ENCODE measurements at regions not wholly inside any gene's neighbourhood (a gene's known extent, or its start where the extent isn't known, plus 50 kb on each side); places are given as distances from the start of the nearest gene placed in this dataset.

DNA sequence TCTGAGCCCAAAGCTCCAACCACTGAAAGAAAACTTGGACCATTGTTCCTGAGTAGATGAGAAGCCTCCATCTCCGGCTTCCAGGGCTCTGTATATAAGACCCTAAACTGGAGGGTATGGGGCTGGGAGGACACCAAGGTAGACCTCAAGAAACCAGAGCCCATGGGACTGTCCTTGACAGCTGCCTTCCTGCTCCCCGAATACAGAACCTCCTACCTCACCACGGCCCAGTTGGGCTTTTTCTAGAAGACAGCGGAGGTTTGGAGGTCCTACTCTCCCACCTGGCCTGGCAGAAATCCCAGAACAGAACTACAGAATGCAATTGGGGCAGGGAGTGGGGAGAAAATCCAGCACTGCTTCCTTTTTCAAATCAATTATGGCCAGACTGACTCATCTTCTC is 177.3 kb upstream of the ZNF507 start:
- no peak overlapping the region for H2BK5ac ChIP-seq (ENCODE audit: low read depth, low read length)
- no peak overlapping the region for H4K8ac ChIP-seq (ENCODE audit: extremely low read depth, insufficient read depth, low read length)
- no peak for FAIRE-seq
- H4K91ac ChIP-seq (replicated peaks; ENCODE audit: insufficient read length, low read length), result no peak overlapping the region
- ChIA-PET POLR2A (ENCODE audit: partially characterized antibody) (no interaction called here), CTCF (ENCODE audit: partially characterized antibody) (interaction anchor here (0.9 kb wide), 1 partner anchor 13 kb away, joined by 3 read pairs; no protein-coding TSS in a partner anchor)
- DNase-seq (ENCODE audit: low read depth in 1 of 2, low spot score in 2 of 2), result no peak
- no peak overlapping the region for H3K4me2 ChIP-seq (ENCODE audit: insufficient read depth in 1 of 2, low read depth in 2 of 2, low read length in 2 of 2)
- no peak overlapping the region for H2BK120ac ChIP-seq (replicated peaks; ENCODE audit: low read depth, low read length)
- no peaks in the 10 kb centered on the region for H3K9me3 ChIP-seq (ENCODE audit: insufficient read depth in 2 of 2, low read depth in 1 of 2, low read length in 1 of 2)
- H3K14ac ChIP-seq (ENCODE audit: insufficient read length), result no peak overlapping the region
- no peak overlapping the region for H4K5ac ChIP-seq (ENCODE audit: insufficient read length, low read depth, low read length)
- H3K79me2 ChIP-seq (ENCODE audit: control insufficient read depth in 1 of 2, insufficient read depth in 2 of 2, low read length in 2 of 2), result no peaks in the 10 kb centered on the region
- no peak overlapping the region for H3K4ac ChIP-seq (replicated peaks; ENCODE audit: insufficient read length, low read depth, low read length)
- H3K79me1 ChIP-seq (ENCODE audit: low read depth, low read length), result no peaks in the 10 kb centered on the region
- no peak overlapping the region for H3K56ac ChIP-seq (replicated peaks; ENCODE audit: insufficient read length, low read depth, low read length)
- no peak overlapping the region for H2BK20ac ChIP-seq (ENCODE audit: low read length)
- no peaks in the 10 kb centered on the region for H4K20me1 ChIP-seq (replicated peaks in 1 of 2; ENCODE audit: control insufficient read depth in 1 of 2, insufficient read depth in 2 of 2, low read length in 2 of 2)
- H3K4me3 ChIP-seq (ENCODE audit: extremely low read depth in 1 of 4, insufficient read depth in 2 of 4, low read depth in 3 of 4, low read length in 4 of 4), result no peak overlapping the region
- H3K9ac ChIP-seq (replicated peaks in 1 of 4; ENCODE audit: extremely low read depth in 1 of 4, low read depth in 3 of 4, low read length in 3 of 4), result no peak overlapping the region
- H2BK12ac ChIP-seq (ENCODE audit: low read depth, low read length), result no peak overlapping the region
- WGBS, 2 experiments (ENCODE audit: extremely low coverage in 1 of 2, insufficient coverage in 1 of 2, insufficient read length in 1 of 2, insufficient replicate concordance in 2 of 2, low coverage in 1 of 2, low lambda C conversion rate in 2 of 2, missing lambda C conversion rate in 1 of 2), result 87% methylated on average over 4 of the region's 4 CpGs; no CpG with 5 or more reads in 1 of the 2 experiments
- H3K27ac ChIP-seq (ENCODE audit: low read depth, low read length), result no peak overlapping the region
- H2AFZ ChIP-seq (ENCODE audit: low read length), result no peak overlapping the region
- no peaks in the 10 kb centered on the region for H3K27me3 ChIP-seq (replicated peaks in 1 of 4; ENCODE audit: control insufficient read depth in 3 of 4, extremely low read depth in 1 of 4, insufficient read depth in 3 of 4, low read length in 3 of 4)
- H3K23ac ChIP-seq (ENCODE audit: insufficient read length), result no peak overlapping the region
- H2AK5ac ChIP-seq (ENCODE audit: low read depth, low read length), result no peak overlapping the region
- H3K4me1 ChIP-seq (replicated peaks in 1 of 4; ENCODE audit: control insufficient read depth in 3 of 4, insufficient read depth in 4 of 4, low read length in 3 of 4), result peaks cover 0 to 7% (median 0%) of the 10 kb centered on the region in 4 experiments; a peak in 2 of 7 replicates
- H3K36me3 ChIP-seq (ENCODE audit: control insufficient read depth in 2 of 4, insufficient read depth in 4 of 4, low read length in 3 of 4), result no peaks in the 10 kb centered on the region
- H3K23me2 ChIP-seq (ENCODE audit: low read depth, low read length), result no peaks in the 10 kb centered on the region
- H3K18ac ChIP-seq (ENCODE audit: extremely low read depth, low read length), result no peak overlapping the region
- no peak overlapping the region for H2BK15ac ChIP-seq (ENCODE audit: low read length)
- TF ChIP-seq RXRA (IDR thresholded peaks at IDR 0.05; ENCODE audit: insufficient read depth, low read depth, low read length), result no peak
- TF ChIP-seq, protein P1, sequence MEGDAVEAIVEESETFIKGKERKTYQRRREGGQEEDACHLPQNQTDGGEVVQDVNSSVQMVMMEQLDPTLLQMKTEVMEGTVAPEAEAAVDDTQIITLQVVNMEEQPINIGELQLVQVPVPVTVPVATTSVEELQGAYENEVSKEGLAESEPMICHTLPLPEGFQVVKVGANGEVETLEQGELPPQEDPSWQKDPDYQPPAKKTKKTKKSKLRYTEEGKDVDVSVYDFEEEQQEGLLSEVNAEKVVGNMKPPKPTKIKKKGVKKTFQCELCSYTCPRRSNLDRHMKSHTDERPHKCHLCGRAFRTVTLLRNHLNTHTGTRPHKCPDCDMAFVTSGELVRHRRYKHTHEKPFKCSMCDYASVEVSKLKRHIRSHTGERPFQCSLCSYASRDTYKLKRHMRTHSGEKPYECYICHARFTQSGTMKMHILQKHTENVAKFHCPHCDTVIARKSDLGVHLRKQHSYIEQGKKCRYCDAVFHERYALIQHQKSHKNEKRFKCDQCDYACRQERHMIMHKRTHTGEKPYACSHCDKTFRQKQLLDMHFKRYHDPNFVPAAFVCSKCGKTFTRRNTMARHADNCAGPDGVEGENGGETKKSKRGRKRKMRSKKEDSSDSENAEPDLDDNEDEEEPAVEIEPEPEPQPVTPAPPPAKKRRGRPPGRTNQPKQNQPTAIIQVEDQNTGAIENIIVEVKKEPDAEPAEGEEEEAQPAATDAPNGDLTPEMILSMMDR (IDR thresholded peaks at IDR 0.05; ENCODE audit: control extremely low read depth in 1 of 3, insufficient read depth in 1 of 3, low read depth in 1 of 3, low read length in 3 of 3), result no peak
- no peak for TF ChIP-seq KDM1A (IDR thresholded peaks at IDR 0.05; ENCODE audit: borderline replicate concordance, low read length)
- no peak for TF ChIP-seq TBP (IDR thresholded peaks at IDR 0.05; ENCODE audit: low read depth, low read length)
- TF ChIP-seq ZNF274 (IDR thresholded peaks at IDR 0.05; ENCODE audit: borderline replicate concordance, extremely low read depth, low read length), result no peak
- TF ChIP-seq TAF1 (IDR thresholded peaks at IDR 0.05; ENCODE audit: low read depth, low read length), result no peak
- no peak for TF ChIP-seq RAD21 (IDR thresholded peaks at IDR 0.05 in 1 of 2, conservative IDR thresholded peaks at IDR 0.05 in 1 of 2; ENCODE audit: low read depth in 2 of 2, low read length in 2 of 2)
- no peak for TF ChIP-seq POLR2AphosphoS5 (IDR thresholded peaks at IDR 0.05; ENCODE audit: low read depth, low read length)
- no peak for TF ChIP-seq SIN3A (conservative IDR thresholded peaks at IDR 0.05 in 1 of 2, IDR thresholded peaks at IDR 0.05 in 1 of 2; ENCODE audit: low read depth in 1 of 2, low read length in 2 of 2)
- no peak for TF ChIP-seq YY1 (IDR thresholded peaks at IDR 0.05; ENCODE audit: low read depth, low read length)
- TF ChIP-seq SRF (IDR thresholded peaks at IDR 0.05; ENCODE audit: low read depth, low read length), result no peak
- TF ChIP-seq SAP30 (IDR thresholded peaks at IDR 0.05; ENCODE audit: insufficient read depth, insufficient replicate concordance, low read length), result no peak
